Right hindlimb (tissue), 1 donor: ENCODE measurements at regions not wholly inside any gene's neighbourhood (a gene's known extent, or its start where the extent isn't known, plus 50 kb on each side); places are given as distances from the start of the nearest gene placed in this dataset.
"Not testable (repeated sequence)": the region's sequence is repeated elsewhere in the genome, so short reads cannot be mapped to it uniquely, and the experiment has no call there.

Source experiments
- DNase-seq: peaks from one replicate; pipeline ENCODE4 v3.0.0-alpha.2; 2018

- DNase-seq, result peak; percentile 64
Measured at GRCh38 chr5:171724468-171725204, 61.0 kb upstream of the SMIM23 start.

GRCh38 chr5:171725205-171725601 is 60.4 kb upstream of the SMIM23 start:
- no peak for DNase-seq

- not testable (repeated sequence) for DNase-seq
Measured at GRCh38 chr5:171726819-171727218, 58.8 kb upstream of the SMIM23 start.

- DNase-seq, result no peak
Measured at GRCh38 chr5:171728686-171729085, 56.9 kb upstream of the SMIM23 start.
